ENCODE measurements at regions not wholly inside any gene's neighbourhood (a gene's known extent, or its start where the extent isn't known, plus 50 kb on each side); places are given as distances from the start of the nearest gene placed in this dataset.

GRCh38 chr13:73138276-73138637 is 79.5 kb downstream of the KLF5 start:
- DNase-seq, result no peak

- DNase-seq, result no peak
Observed at GRCh38 chr13:73136776-73137175, 78.0 kb downstream of the KLF5 start.

- DNase-seq, result no peak
Observed at GRCh38 chr13:73133531-73133930, 74.7 kb downstream of the KLF5 start.

GRCh38 chr13:73131247-73131646 is 72.4 kb downstream of the KLF5 start:
- DNase-seq, result no peak

- no peak for DNase-seq
Observed at GRCh38 chr13:73129023-73129422, 70.2 kb downstream of the KLF5 start.
